H9 (cell line): ENCODE measurements at regions not wholly inside any gene's neighbourhood (a gene's known extent, or its start where the extent isn't known, plus 50 kb on each side); places are given as distances from the start of the nearest gene placed in this dataset.

ENCODE experiments used
- DNase-seq: peaks from one replicate; pipeline ENCODE4 v3.0.0-alpha.2; 2017
- H2AFZ ChIP-seq: one replicate; pipeline ENCODE4 v1.6.1; 2013; ENCODE audit warnings: mild to moderate bottlenecking, low read length, control low read depth, moderate library complexity
- H2AK5ac ChIP-seq: 2 replicates; pipeline ENCODE4 v1.6.1; 2013; ENCODE audit warnings: low read length, control low read depth, mixed read lengths; ENCODE audit not compliant: insufficient read length
- H2BK120ac ChIP-seq: one replicate; pipeline ENCODE4 v1.6.1; 2013; ENCODE audit warnings: low read depth, mild to moderate bottlenecking, low read length, control low read depth, inconsistent platforms; ENCODE audit not compliant: poor library complexity, severe bottlenecking
- H2BK12ac ChIP-seq: 2 replicates; pipeline ENCODE4 v1.6.1; 2013; ENCODE audit warnings: low read length, control low read depth, mixed read lengths, low read depth; ENCODE audit not compliant: insufficient read length
- H2BK15ac ChIP-seq: 2 replicates; pipeline ENCODE4 v1.6.1; 2013; ENCODE audit warnings: low read depth, low read length, control low read depth
- H2BK20ac ChIP-seq: one replicate; pipeline ENCODE4 v1.6.1; 2013; ENCODE audit warnings: low read depth, mild to moderate bottlenecking, low read length, control low read depth, inconsistent platforms; ENCODE audit not compliant: poor library complexity, severe bottlenecking
- H2BK5ac ChIP-seq: 2 replicates; pipeline ENCODE4 v1.6.1; 2013; ENCODE audit warnings: low read length, control low read depth, mixed read lengths; ENCODE audit not compliant: insufficient read length
- H3K14ac ChIP-seq: 2 replicates; pipeline ENCODE4 v1.6.1; 2013; ENCODE audit warnings: low read length, control low read depth; ENCODE audit not compliant: insufficient read depth
- H3K18ac ChIP-seq: 2 replicates; pipeline ENCODE4 v1.6.1; 2013; ENCODE audit warnings: low read depth, mild to moderate bottlenecking, mixed read lengths, low read length, control low read depth; ENCODE audit not compliant: insufficient read length
- H3K23ac ChIP-seq: 2 replicates; pipeline ENCODE4 v1.6.1; 2013; ENCODE audit warnings: low read length, control low read depth, mixed read lengths, low read depth; ENCODE audit not compliant: insufficient read length
- H3K23me2 ChIP-seq: 2 replicates; pipeline ENCODE4 v1.6.1; 2013; ENCODE audit warnings: low read depth, mild to moderate bottlenecking, mixed read lengths, low read length, control low read depth; ENCODE audit not compliant: insufficient read length, poor library complexity, severe bottlenecking
- H3K27ac ChIP-seq: 2 replicates; pipeline ENCODE4 v1.5.1; 2013; ENCODE audit warnings: low read length, control low read depth, mixed read lengths, low read depth; ENCODE audit not compliant: insufficient read length
- H3K27me3 ChIP-seq: 2 replicates; pipeline ENCODE4 v1.6.1; 2013; ENCODE audit warnings: low read length, control low read depth, inconsistent platforms; ENCODE audit not compliant: insufficient read depth
- H3K4ac ChIP-seq: 2 replicates; pipeline ENCODE4 v1.6.1; 2013; ENCODE audit warnings: low read depth, mild to moderate bottlenecking, control low read depth, inconsistent platforms, low read length, moderate library complexity
- H3K4me1 ChIP-seq: 2 replicates; pipeline ENCODE4 v1.6.1; 2013; ENCODE audit warnings: low read length, control low read depth, inconsistent platforms; ENCODE audit not compliant: insufficient read depth
- H3K4me2 ChIP-seq: 2 replicates; pipeline ENCODE4 v1.6.1; 2013; ENCODE audit warnings: low read length, control low read depth, mixed read lengths; ENCODE audit not compliant: insufficient read length, insufficient read depth
- H3K56ac ChIP-seq: 2 replicates; pipeline ENCODE4 v1.6.1; 2013; ENCODE audit warnings: low read depth, mild to moderate bottlenecking, mixed read lengths, low read length, control low read depth; ENCODE audit not compliant: insufficient read length
- H3K79me1 ChIP-seq: 2 replicates; pipeline ENCODE4 v1.6.1; 2013; ENCODE audit warnings: low read depth, mild to moderate bottlenecking, moderate library complexity, low read length, control low read depth, inconsistent platforms; ENCODE audit not compliant: insufficient read depth, poor library complexity, severe bottlenecking
- H3K79me2 ChIP-seq: 2 replicates; pipeline ENCODE4 v1.6.1; 2013; ENCODE audit warnings: low read length, control low read depth, inconsistent platforms; ENCODE audit not compliant: insufficient read depth
- H3K9ac ChIP-seq: 2 replicates; pipeline ENCODE4 v1.6.1; 2013; ENCODE audit warnings: low read length, control low read depth, mixed read lengths; ENCODE audit not compliant: insufficient read length; ENCODE audit errors: extremely low read depth
- H3K9me3 ChIP-seq: one replicate; pipeline ENCODE4 v1.6.1; 2013; ENCODE audit warnings: low read depth, low read length, inconsistent platforms; ENCODE audit not compliant: control insufficient read depth
- H3T11ph ChIP-seq: one replicate; pipeline ENCODE4 v1.6.1; 2013; ENCODE audit warnings: mild to moderate bottlenecking, low read length, control low read depth, inconsistent platforms
- H4K20me1 ChIP-seq: one replicate; pipeline ENCODE4 v1.6.1; 2013; ENCODE audit not compliant: control insufficient read depth, insufficient read length, insufficient read depth
- H4K5ac ChIP-seq: 2 replicates; pipeline ENCODE4 v1.6.1; 2013; ENCODE audit warnings: low read depth, mild to moderate bottlenecking, mixed read lengths, low read length, control low read depth; ENCODE audit not compliant: insufficient read length
- H4K8ac ChIP-seq: replicated peaks from 2 replicates; pipeline ENCODE4 v1.6.1; 2013; ENCODE audit warnings: low read length, control low read depth, mixed read lengths, low read depth; ENCODE audit not compliant: insufficient read length
- H4K91ac ChIP-seq: 2 replicates; pipeline ENCODE4 v1.6.1; 2013; ENCODE audit warnings: low read depth, mild to moderate bottlenecking, moderate library complexity, mixed read lengths, low read length, control low read depth; ENCODE audit not compliant: insufficient read length
- H3K27ac Mint-ChIP-seq, 3 experiments: 2 replicates in 2 of 3; 3 replicates in 1 of 3; pipeline ENCODE4 v1.8.0; 2020 to 2021; ENCODE audit warnings: mixed read lengths in 3 of 3, mild to moderate bottlenecking in 1 of 3, moderate library complexity in 1 of 3
- H3K27me3 Mint-ChIP-seq: 2 replicates; pipeline ENCODE4 v1.8.0; 2021; ENCODE audit warnings: low read depth, mild to moderate bottlenecking, moderate library complexity, mixed read lengths
- H3K36me3 Mint-ChIP-seq, 3 experiments: 2 replicates in 2 of 3; 3 replicates in 1 of 3; pipeline ENCODE4 v1.8.0; 2020 to 2021; ENCODE audit warnings: low read depth in 3 of 3, mixed read lengths in 3 of 3; ENCODE audit not compliant: insufficient read depth in 1 of 3
- H3K4me1 Mint-ChIP-seq, 2 experiments: 2 replicates each; pipeline ENCODE4 v1.8.0; 2020; ENCODE audit warnings: mixed read lengths in 2 of 2
- H3K4me3 Mint-ChIP-seq, 2 experiments: 2 replicates in 1 of 2; 3 replicates in 1 of 2; pipeline ENCODE4 v1.8.0; 2020 to 2021; ENCODE audit warnings: mild to moderate bottlenecking in 2 of 2, mixed read lengths in 2 of 2, moderate library complexity in 1 of 2
- H3K9me3 Mint-ChIP-seq, 2 experiments: 2 replicates in 1 of 2; 3 replicates in 1 of 2; pipeline ENCODE4 v1.8.0; 2020; ENCODE audit warnings: mild to moderate bottlenecking in 2 of 2, mixed read lengths in 2 of 2, moderate library complexity in 1 of 2
- CTCF ChIP-seq: fragments of 200-600 bp; sonication (generic); conservative IDR thresholded peaks from 3 replicates; pipeline ENCODE4 v1.8.0; 2021; ENCODE audit warnings: antibody characterized with exemption, mild to moderate bottlenecking
- WGBS: extraction: QIAGEN DNeasy Blood & Tissue Kit; methylation state at CpG from one replicate; pipeline ENCODE4 v1.1.7; 2013; ENCODE audit warnings: missing lambda C conversion rate, low lambda C conversion rate, mixed read lengths; ENCODE audit not compliant: insufficient read length; ENCODE audit errors: extremely low coverage; 5-methylcytosine and 5-hydroxymethylcytosine counted together

- H4K8ac ChIP-seq: no peak overlapping the region
- Mint-ChIP-seq H3K27me3 (no peaks in the 10 kb centered on the region), H3K27ac (no peak overlapping the region), H3K9me3 (no peaks in the 10 kb centered on the region), H3K4me1 (no peaks in the 10 kb centered on the region; a peak in 2 of 4 replicates), H3K36me3 (no peaks in the 10 kb centered on the region), H3K4me3 (no peak overlapping the region)
- no peaks in the 10 kb centered on the region for H3K23me2 ChIP-seq
- no peak overlapping the region for H4K5ac ChIP-seq
- H3K23ac ChIP-seq: no peak overlapping the region
- no peak overlapping the region for H3K18ac ChIP-seq
- H4K91ac ChIP-seq: no peak overlapping the region
- H4K20me1 ChIP-seq: no peaks in the 10 kb centered on the region
- no peak overlapping the region for H3K27ac ChIP-seq
- no peak overlapping the region for H2BK12ac ChIP-seq
- no CpG with 5 or more reads among the region's 4 CpGs for WGBS
- no peak overlapping the region for H3K4ac ChIP-seq
- H3K9ac ChIP-seq: no peak overlapping the region
- H3K4me2 ChIP-seq: no peak overlapping the region
- H2AFZ ChIP-seq: no peak overlapping the region
- no peaks in the 10 kb centered on the region for H3K79me1 ChIP-seq
- H3K79me2 ChIP-seq: no peaks in the 10 kb centered on the region
- H2BK20ac ChIP-seq: no peak overlapping the region
- no peak overlapping the region for H2BK120ac ChIP-seq
- H2BK5ac ChIP-seq: no peak overlapping the region
- H3K56ac ChIP-seq: no peak overlapping the region
- TF ChIP-seq CTCF: no peak
- no peaks in the 10 kb centered on the region for H3K9me3 ChIP-seq
- no peak overlapping the region for H2AK5ac ChIP-seq
- H2BK15ac ChIP-seq: no peak overlapping the region
- no peak overlapping the region for H3T11ph ChIP-seq
- H3K14ac ChIP-seq: no peak overlapping the region
- no peaks in the 10 kb centered on the region for H3K4me1 ChIP-seq
- no peak for DNase-seq
- no peaks in the 10 kb centered on the region for H3K27me3 ChIP-seq
Observed at GRCh38 chr12:92518071-92518470, 184.7 kb upstream of the PLEKHG7 start.
